Skin of body (tissue), 1 donor: ENCODE measurements at regions not wholly inside any gene's neighbourhood (a gene's known extent, or its start where the extent isn't known, plus 50 kb on each side); places are given as distances from the start of the nearest gene placed in this dataset.
A peak's percentile ranks its signal among the peaks of the same experiment; 100 is the strongest.

Source experiments
- DNase-seq: peaks from one replicate; lab custom pipeline; 2025; lab: John Stamatoyannopoulos, UW

DNA sequence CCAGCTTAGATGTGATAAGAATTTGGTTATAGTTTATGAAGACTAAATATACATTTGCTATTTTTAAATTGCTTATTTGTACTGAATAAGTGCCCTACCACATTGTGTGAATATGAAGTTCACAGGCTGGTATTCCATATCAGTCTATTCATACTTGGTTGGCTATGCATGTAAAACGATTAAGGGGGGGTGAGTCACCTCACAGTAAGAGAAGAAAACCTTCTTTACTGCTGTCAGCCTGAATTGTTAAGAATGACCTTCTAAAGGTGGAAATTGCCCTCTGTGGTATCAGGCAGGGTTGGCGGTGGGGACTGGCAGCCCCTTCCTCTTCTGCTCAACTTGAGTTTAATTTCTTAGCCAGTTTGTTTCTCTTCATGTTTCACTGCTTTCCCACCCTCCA, 127.0 kb upstream of the RPS23 start:
- DNase-seq, result no peak

- no peak for DNase-seq
Measured at GRCh38 chr5:82404382-82404945, 126.3 kb upstream of the RPS23 start.

DNA sequence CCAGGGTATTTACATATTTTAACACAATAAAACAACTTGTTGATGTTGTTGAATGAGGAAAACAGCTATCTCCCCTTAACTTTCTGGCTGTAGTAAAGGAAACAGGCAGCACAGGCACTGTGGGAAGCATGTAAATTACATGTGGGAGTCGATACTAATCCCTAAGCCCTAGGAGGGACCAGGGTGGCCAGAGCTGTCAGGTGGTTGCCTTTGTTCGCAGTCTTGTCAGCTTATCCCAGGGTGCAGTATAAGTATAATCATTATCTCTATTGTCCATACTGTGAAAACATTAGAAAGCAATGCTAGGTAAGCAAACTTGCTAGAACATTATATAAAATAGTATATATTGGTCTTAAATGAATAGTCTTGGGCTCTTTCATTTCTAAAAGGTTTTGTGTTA, 125.6 kb upstream of the RPS23 start:
- no peak for DNase-seq

DNA sequence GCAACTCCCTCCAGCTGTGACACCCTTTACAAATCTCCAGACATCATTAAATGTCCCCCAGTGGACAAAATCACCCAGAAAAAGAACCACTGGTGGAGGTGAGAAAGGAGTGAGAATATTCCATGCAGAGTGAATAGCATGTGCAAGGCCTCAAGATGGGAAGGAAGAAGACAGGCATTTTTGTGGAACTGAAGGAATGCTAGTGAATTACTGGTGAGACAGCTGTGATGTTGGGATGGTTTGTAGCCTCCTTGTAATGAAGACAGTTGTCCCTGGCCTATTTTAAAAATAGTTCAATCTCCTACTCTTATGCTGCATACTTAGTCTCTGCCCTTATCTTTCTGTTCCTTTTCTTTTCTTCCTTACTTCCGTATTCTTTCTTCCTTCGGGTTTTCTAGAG, 124.9 kb upstream of the RPS23 start:
- DNase-seq, result no peak

GRCh38 chr5:82399111-82399510, 121.0 kb upstream of the RPS23 start:
- DNase-seq, result no peak

- no peak for DNase-seq
Measured at GRCh38 chr5:82397741-82398320, 119.7 kb upstream of the RPS23 start.

DNA sequence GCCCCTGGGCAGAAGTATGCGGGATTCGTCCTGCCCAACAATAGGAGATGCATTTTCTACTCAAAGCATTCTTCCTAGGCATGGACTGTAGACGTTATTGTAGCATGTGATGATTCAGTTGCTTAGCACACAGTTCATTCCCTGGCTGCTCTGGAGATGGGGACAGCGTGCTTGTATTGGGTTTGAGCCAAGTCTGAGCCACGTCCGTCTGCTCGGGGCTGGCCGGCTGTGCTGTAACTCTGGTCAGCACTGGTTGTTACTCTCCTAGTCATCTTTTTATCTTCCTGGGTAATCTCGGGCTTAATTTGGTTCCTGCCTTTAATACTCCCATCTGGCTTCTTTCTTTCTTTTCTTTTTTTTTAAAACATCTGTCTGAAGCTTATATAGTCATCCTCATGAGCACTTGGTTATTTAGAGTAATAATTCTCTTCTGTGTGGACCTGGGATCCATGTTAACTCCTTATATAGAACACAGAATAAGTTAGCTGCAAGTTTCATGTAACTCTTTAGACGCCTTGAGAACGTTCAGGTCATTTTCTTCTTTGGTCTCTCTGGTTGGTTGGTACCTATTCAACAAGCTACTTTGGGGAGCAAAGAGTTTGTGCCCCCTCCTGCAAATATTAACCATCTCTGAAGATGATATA, 118.8 kb upstream of the RPS23 start:
- DNase-seq, result peak; percentile 74

DNA sequence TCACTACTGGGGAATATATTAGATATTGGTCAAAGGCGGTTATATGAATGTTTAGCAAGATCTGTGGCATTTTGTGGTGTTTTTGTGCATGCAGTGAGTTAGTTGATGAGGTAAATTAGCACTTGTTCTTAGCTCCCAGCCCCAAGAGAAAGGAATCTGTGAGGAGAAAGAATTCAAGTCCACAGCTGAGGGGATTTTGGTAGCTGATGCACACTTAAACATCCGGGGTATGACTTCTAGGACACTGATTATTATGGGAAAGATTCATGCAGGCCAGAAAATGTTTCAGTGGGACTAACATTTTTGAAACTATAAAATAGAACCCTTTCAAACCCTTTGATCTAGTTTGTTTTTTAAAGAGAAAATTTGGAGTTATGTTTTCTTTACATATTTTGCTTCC, 118.2 kb upstream of the RPS23 start:
- no peak for DNase-seq

DNA sequence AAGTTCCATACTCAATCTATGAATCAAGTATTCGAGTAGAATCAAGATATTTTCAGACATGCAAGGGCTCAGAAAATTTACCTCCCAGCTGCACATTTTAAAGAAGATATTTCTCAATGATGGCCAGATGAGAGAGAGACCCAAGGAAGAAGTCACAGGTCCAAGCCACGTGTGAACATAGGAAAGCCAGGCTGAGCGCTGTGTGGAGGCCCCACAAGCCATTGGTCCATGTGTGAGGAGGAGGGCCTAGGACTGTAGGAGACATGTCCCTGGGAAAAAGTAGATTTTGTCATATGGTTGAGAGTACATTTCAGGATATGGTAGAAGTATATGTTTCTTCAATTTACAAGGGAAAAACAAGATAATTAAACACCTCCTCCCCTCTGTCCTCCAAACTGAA, 115.8 kb upstream of the RPS23 start:
- DNase-seq, result no peak

- no peak for DNase-seq
Measured at GRCh38 chr5:82390088-82390487, 111.9 kb upstream of the RPS23 start.

DNA sequence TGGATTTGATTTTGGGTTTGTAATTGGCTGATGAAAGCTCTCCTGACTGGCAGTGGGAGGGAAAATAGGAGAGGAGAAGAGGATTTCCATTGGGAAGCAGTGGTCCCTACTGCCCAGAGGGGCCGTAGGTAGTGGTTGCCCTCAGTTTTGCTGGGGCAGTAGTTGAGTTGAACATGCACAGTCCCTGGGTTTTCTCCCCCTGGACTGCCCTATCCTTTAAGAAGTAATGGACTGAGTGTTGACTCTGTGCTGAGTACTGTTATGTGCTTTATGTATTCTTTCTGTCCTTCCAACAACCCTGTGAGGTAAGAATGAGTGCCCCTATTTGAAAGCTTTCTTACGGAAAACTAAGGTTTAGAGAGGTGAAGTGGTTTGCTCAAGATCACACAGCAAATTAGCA, 111.2 kb upstream of the RPS23 start:
- no peak for DNase-seq

- no peak for DNase-seq
Measured at GRCh38 chr5:82388181-82388580, 110.0 kb upstream of the RPS23 start.

DNA sequence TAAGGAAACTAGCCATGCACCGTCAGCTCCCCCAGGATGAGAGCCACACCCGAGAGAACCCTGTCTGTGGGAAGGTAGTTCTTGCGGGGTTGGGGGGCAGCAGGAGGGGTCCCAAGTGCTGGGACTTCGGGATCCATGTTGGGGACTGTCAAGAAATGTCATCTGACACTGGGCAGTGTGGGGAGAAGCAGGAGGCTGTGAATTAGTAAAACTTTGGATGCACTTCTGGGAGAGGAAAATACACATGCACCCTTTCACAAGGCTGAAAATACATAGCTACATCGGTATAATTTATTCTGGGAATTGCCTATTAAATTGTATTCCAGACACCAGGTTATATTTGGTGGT, 109.6 kb upstream of the RPS23 start:
- no peak for DNase-seq

GRCh38 chr5:82387001-82387818, 109.1 kb upstream of the RPS23 start:
- no peak for DNase-seq

- DNase-seq, result no peak
Measured at GRCh38 chr5:82386576-82386975, 108.4 kb upstream of the RPS23 start.

DNA sequence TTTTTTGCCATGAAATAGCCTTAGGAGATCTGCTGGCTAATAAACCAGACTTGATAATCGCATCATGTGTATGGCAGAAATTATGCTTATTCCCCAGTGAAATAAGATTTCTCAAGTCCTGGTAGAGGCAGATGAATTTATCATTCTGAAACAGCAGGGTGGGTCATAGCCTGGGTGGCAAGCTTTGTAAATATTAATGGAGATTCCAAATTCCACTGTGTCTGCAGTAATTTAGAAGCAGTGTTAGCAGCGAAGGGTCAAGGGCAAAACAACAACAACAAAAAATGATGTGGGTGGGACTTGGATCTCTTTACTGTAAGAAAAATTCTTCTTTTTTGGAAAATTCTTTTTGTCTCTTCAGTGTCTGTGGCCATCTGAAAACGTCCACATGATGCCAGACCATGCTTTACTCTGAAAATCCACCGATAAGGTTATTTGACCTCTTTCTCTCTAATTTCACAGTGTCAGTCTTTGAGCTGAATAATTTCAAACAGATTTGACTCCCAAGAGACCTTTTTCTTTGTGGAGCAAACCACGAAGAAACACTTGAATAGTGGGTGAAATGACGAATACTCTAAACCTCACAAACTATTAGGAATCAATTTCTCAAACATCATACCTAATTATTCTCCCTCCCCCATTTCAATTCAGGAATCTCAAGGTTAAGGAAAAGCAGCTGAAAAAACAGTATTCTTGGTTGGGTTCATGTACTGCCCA, 106.0 kb upstream of the RPS23 start:
- no peak for DNase-seq

DNA sequence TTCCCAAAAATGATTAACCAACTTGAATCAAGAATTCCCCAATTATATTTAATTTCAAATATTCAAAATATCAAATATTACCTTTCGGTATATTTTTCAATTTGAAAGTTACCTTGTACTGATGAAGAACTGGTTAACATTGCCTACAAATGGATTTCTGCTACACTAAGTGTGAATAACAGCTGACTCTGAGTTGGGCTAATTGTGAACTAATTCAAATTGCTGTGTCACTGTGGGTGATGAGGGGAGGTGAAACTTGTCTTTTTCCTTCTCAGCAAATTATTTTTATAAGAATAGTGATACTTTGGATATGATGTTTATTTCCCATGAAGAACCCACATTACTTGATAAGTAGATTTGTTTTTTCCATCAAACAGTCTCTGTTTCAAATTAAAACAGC, 103.4 kb upstream of the RPS23 start:
- DNase-seq, result no peak

DNA sequence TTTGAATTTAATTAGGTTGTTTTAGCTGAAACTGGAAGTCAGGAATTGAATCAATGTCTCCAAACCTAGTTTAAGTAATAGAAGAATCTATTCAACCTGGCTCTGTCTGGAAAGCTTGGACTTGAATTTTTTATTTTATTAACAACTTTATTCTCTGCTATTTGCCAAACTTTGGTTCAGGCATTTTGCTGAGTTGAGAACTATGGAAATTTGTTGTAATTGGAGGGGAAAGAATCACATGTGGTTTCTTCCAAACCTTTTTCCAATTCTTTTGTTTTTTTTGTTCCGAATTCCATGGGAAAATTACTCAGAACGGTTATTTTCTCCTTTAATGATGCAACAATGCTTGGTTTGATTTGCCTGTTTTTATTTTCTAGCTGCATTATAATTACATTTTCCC, 98.2 kb upstream of the RPS23 start:
- DNase-seq, result peak; percentile 52

- DNase-seq, result no peak
Measured at GRCh38 chr5:82375488-82376244, 97.5 kb upstream of the RPS23 start.

GRCh38 chr5:82374637-82375036, 96.5 kb upstream of the RPS23 start:
- DNase-seq, result no peak

GRCh38 chr5:82367930-82368329, 89.8 kb upstream of the RPS23 start:
- no peak for DNase-seq
